SJCRH30 (cell line): ENCODE measurements at regions not wholly inside any gene's neighbourhood (a gene's known extent, or its start where the extent isn't known, plus 50 kb on each side); places are given as distances from the start of the nearest gene placed in this dataset.

Experiments used
- DNase-seq, 2 experiments: peaks; one replicate each; pipeline ENCODE4 v3.0.0-alpha.2; 2015 to 2020
- H3K27ac ChIP-seq: fragments of 250-450 bp; sonication (Bioruptor Pico); 2 replicates; pipeline ENCODE4 v1.5.1; 2020; ENCODE audit warnings: mild to moderate bottlenecking, moderate library complexity
- H3K27me3 ChIP-seq: fragments of 250-450 bp; sonication (Bioruptor Pico); 2 replicates; pipeline ENCODE4 v1.5.1; 2020; ENCODE audit warnings: mild to moderate bottlenecking, moderate library complexity
- H3K36me3 ChIP-seq: fragments of 250-450 bp; sonication (Bioruptor Pico); 2 replicates; pipeline ENCODE4 v1.5.1; 2020; ENCODE audit warnings: mild to moderate bottlenecking, moderate library complexity
- H3K4me1 ChIP-seq: fragments of 250-450 bp; sonication (Bioruptor Pico); 2 replicates; pipeline ENCODE4 v1.5.1; 2020; ENCODE audit warnings: mild to moderate bottlenecking, moderate library complexity
- H3K4me3 ChIP-seq: fragments of 250-450 bp; sonication (Bioruptor Pico); 2 replicates; pipeline ENCODE4 v1.5.1; 2020; ENCODE audit warnings: mild to moderate bottlenecking, moderate library complexity
- H3K9me3 ChIP-seq: fragments of 250-450 bp; sonication (Bioruptor Pico); replicated peaks from 2 replicates; pipeline ENCODE4 v1.5.1; 2020; ENCODE audit warnings: mild to moderate bottlenecking, moderate library complexity

- H3K27ac ChIP-seq, result no peak overlapping the region
Observed at GRCh38 chr11:97223647-97224046, 833.8 kb downstream of the JRKL start.

GRCh38 chr11:97224396-97224795, 834.6 kb downstream of the JRKL start:
- H3K36me3 ChIP-seq, result no peaks in the 10 kb centered on the region

More at GRCh38 chr11:97223647-97224046, 833.8 kb downstream of the JRKL start:
- Histone ChIP-seq H3K9me3 (no peaks in the 10 kb centered on the region), H3K4me1 (no peaks in the 10 kb centered on the region), H3K36me3 (no peaks in the 10 kb centered on the region), H3K27me3 (no peaks in the 10 kb centered on the region), H3K4me3 (no peak overlapping the region)
- no peak for DNase-seq

GRCh38 chr11:97225794-97226193, 836.0 kb downstream of the JRKL start:
- H3K4me1 ChIP-seq, result no peaks in the 10 kb centered on the region

More at GRCh38 chr11:97224396-97224795, 834.6 kb downstream of the JRKL start:
- Histone ChIP-seq H3K4me3 (no peak overlapping the region), H3K9me3 (no peaks in the 10 kb centered on the region), H3K27me3 (no peaks in the 10 kb centered on the region), H3K27ac (no peak overlapping the region), H3K4me1 (no peaks in the 10 kb centered on the region)
- no peak for DNase-seq

DNA sequence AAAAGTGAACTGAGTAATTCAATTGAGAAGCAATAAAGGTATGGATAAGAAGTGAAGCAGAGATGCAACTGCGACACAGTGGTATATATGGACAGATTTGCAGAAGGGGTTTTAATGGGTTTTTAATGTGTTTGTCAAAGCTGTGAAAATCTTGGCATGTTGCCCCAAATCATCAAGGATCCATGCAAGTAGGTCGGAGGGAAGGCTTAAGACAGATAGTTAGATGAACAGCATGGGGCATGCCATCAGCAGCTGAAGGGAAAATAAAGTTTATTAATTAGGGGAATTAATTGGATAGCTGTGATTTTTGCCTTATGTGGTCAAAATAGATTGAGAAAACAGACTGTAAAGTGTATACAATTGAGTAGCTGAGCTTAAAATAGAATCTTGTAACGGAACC, 840.1 kb downstream of the JRKL start:
- no peaks in the 10 kb centered on the region for H3K9me3 ChIP-seq
- DNase-seq, result no peak
- no peaks in the 10 kb centered on the region for H3K4me1 ChIP-seq
- H3K27ac ChIP-seq, result no peak overlapping the region
- no peaks in the 10 kb centered on the region for H3K27me3 ChIP-seq
- no peak overlapping the region for H3K4me3 ChIP-seq
- no peaks in the 10 kb centered on the region for H3K36me3 ChIP-seq

More at GRCh38 chr11:97225794-97226193, 836.0 kb downstream of the JRKL start:
- Histone ChIP-seq H3K4me3 (no peak overlapping the region), H3K36me3 (no peaks in the 10 kb centered on the region), H3K27me3 (no peaks in the 10 kb centered on the region), H3K27ac (no peak overlapping the region), H3K9me3 (no peaks in the 10 kb centered on the region)
- DNase-seq, result no peak

DNA sequence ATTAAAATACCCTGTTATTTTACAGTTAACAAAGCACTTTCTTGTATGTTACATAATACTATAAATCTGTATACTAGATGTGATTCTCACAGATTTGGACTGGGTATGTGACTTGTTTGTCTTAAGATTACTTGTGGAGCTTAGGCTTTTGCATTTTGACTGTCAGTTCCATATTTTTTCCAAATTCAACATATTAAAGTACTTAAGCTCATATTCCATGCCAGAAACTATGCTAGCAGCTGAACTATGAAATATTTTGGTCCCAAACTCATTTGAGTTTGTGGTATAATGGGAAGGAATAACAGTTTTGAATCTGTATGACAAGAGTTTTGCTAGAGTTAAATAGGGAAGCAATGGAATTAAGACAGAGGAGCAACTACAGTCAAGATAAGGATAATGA, 841.4 kb downstream of the JRKL start:
- no peaks in the 10 kb centered on the region for H3K4me1 ChIP-seq
- H3K9me3 ChIP-seq, result no peaks in the 10 kb centered on the region
- H3K4me3 ChIP-seq, result no peak overlapping the region
- H3K27ac ChIP-seq, result no peak overlapping the region
- H3K36me3 ChIP-seq, result no peaks in the 10 kb centered on the region
- no peak for DNase-seq
- H3K27me3 ChIP-seq, result no peaks in the 10 kb centered on the region

DNA sequence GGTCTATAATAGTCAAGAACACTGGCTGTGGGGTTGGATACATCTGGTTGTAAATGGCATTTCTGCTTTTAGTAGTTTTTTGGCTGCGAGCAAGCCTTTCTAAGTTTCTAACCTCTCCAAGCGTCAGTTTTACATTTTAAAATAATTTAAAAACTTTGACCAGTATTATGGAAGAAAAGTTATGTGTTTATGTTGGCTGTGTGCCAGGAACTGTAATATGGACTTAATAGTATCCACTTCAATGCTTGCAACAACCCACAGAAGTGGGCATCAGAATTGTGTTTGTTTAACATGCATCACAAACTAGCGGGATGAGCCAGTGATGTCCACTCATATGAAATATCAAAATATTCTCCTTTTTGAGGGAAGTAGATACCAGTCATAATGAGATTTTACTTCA, 844.2 kb downstream of the JRKL start:
- DNase-seq, result no peak
- Histone ChIP-seq H3K4me1 (no peaks in the 10 kb centered on the region), H3K9me3 (no peaks in the 10 kb centered on the region), H3K4me3 (no peak overlapping the region), H3K36me3 (no peaks in the 10 kb centered on the region), H3K27ac (no peak overlapping the region), H3K27me3 (no peaks in the 10 kb centered on the region)

- DNase-seq, result no peak
- Histone ChIP-seq H3K36me3 (no peaks in the 10 kb centered on the region), H3K9me3 (no peaks in the 10 kb centered on the region), H3K4me1 (no peaks in the 10 kb centered on the region), H3K27ac (no peak overlapping the region), H3K27me3 (no peaks in the 10 kb centered on the region), H3K4me3 (no peak overlapping the region)
Observed at GRCh38 chr11:97237151-97237550, 847.3 kb downstream of the JRKL start.

DNA sequence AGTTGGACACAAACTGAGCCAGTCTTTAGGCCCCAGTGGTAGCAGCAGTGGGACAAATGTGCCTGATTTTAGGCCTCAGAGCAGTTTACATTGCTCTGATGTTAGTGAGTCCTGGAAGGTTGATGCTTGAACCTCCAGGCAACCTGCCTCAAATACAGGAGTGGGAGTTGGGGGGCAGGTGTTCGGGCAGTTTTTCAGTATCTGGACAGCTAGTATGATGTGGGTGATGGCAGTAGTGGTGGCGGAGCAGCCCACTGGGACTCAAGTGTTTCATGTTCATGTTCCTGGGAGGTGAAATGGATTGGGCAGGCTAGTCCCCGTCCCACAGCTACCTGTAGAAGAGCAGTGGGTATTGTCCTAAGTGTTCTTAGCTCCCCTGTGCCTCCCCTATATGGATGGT, 857.8 kb downstream of the JRKL start:
- Histone ChIP-seq H3K36me3 (no peaks in the 10 kb centered on the region), H3K4me1 (no peaks in the 10 kb centered on the region), H3K27me3 (no peaks in the 10 kb centered on the region)

DNA sequence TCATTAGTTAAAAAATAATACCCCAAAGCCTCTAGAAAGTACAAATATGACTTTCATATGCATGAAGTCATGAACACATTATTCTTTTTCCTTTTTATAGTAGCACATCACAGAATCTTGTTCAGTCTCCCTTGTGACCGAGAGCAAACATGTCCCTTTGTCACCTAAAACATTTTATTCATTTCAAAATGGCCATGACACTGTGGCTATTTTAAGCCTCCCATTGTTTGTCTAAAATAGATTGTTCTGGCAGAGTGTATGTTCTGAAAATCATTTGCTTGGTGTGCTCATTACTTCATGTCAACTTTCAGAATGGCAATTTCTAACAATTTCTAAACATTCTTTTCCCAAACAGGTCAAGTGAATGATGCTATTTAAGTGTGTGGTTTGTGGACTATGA, 865.0 kb downstream of the JRKL start:
- H3K27me3 ChIP-seq, result no peaks in the 10 kb centered on the region
- H3K36me3 ChIP-seq, result no peaks in the 10 kb centered on the region
- no peaks in the 10 kb centered on the region for H3K4me1 ChIP-seq
- no peaks in the 10 kb centered on the region for H3K9me3 ChIP-seq
- DNase-seq, result no peak
- H3K27ac ChIP-seq, result no peak overlapping the region
- H3K4me3 ChIP-seq, result no peak overlapping the region

More for the DNA sequence above, 857.8 kb downstream of the JRKL start:
- Histone ChIP-seq H3K9me3 (no peaks in the 10 kb centered on the region), H3K4me3 (no peak overlapping the region), H3K27ac (no peak overlapping the region)
- no peak for DNase-seq

DNA sequence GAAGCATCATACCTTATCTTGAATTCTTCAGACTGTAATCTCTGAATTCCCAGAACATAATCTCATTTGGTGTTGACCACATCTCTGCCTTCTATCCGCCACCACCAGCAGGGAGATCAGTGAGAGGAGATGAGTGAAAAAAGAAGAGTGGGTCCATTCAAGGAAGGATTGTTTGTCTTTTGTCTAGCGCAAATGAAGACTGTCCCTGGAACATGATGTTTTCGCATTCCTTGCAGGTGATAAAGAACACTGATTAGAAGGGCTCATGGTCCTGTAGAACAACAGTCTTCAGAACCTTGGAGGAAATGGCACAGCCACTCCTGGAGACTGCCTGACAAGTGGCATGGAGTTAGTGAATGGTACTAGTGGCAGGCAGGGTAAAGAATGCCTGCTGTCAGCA, 869.6 kb downstream of the JRKL start:
- DNase-seq, result no peak
- H3K9me3 ChIP-seq, result no peaks in the 10 kb centered on the region

DNA sequence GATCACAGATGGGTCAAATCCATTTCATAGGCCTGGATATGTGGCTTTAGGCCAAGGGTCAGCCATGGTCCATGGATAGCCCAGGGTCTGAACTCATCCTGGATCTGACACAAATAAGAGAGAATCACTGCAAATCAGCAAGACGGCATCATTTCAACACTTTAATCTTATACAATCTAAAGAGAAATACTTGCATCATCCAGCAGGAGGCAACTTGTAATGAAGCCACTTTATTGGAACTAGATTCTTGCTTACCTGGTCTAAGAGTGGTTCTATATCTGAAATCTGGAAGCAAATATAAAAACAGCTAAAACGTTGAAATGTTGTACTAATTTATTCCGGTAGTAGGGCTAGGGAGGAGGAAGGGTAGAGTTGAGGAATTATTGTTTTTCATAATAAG, 870.1 kb downstream of the JRKL start:
- H3K36me3 ChIP-seq, result no peaks in the 10 kb centered on the region
- H3K27me3 ChIP-seq, result no peaks in the 10 kb centered on the region
- DNase-seq, result no peak
- H3K4me3 ChIP-seq, result no peak overlapping the region
- H3K9me3 ChIP-seq, result no peaks in the 10 kb centered on the region
- no peaks in the 10 kb centered on the region for H3K4me1 ChIP-seq
- H3K27ac ChIP-seq, result no peak overlapping the region

More for the DNA sequence above, 869.6 kb downstream of the JRKL start:
- Histone ChIP-seq H3K36me3 (no peaks in the 10 kb centered on the region), H3K27ac (no peak overlapping the region), H3K27me3 (no peaks in the 10 kb centered on the region), H3K4me1 (no peaks in the 10 kb centered on the region), H3K4me3 (no peak overlapping the region)

DNA sequence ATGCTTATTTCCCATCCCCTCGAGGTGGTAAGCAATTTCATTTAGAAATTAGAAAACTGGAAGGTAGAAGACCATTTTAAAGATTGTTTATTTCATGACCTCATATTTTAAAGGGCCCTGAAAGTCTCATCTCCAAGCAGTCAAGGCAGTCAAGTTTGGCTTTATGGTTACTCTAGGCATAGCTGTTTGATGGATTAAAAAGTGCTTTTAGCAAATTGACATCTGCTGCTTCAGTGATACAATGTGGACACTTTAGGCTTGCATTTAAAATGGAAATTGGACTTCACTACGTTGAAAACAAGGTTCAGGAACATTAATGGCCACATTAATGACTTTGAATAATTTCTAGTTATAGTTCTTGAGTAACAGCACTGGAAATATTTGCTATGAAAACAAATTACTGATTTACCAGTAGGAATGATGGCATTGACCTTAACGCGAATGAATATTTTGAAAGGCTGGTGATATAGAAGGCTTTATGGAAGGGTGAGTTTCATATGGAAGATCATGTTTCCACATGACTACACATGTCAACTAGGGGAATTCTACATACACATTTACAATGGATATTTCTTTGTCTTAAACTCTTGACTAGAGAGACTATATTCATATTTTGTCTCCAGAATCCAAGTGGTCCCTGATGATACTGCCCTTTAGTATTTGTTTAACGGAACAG, 873.5 kb downstream of the JRKL start:
- Histone ChIP-seq H3K4me3 (no peak overlapping the region), H3K36me3 (no peaks in the 10 kb centered on the region), H3K27ac (no peak overlapping the region), H3K9me3 (no peaks in the 10 kb centered on the region), H3K27me3 (no peaks in the 10 kb centered on the region), H3K4me1 (no peaks in the 10 kb centered on the region)
- no peak for DNase-seq

- H3K27me3 ChIP-seq, result no peaks in the 10 kb centered on the region
- H3K4me3 ChIP-seq, result no peak overlapping the region
- H3K9me3 ChIP-seq, result no peaks in the 10 kb centered on the region
- H3K36me3 ChIP-seq, result no peaks in the 10 kb centered on the region
- DNase-seq, result peak in 1 of 2 experiments; percentile 10
- no peak overlapping the region for H3K27ac ChIP-seq
- H3K4me1 ChIP-seq, result no peaks in the 10 kb centered on the region
Observed at GRCh38 chr11:97269527-97269926, 879.7 kb downstream of the JRKL start.

GRCh38 chr11:97279341-97279740, 889.5 kb downstream of the JRKL start:
- Histone ChIP-seq H3K4me1 (no peaks in the 10 kb centered on the region), H3K36me3 (no peaks in the 10 kb centered on the region), H3K4me3 (no peak overlapping the region), H3K27me3 (no peaks in the 10 kb centered on the region), H3K9me3 (no peaks in the 10 kb centered on the region), H3K27ac (no peak overlapping the region)
- DNase-seq, result no peak

- Histone ChIP-seq H3K9me3 (no peaks in the 10 kb centered on the region), H3K4me3 (no peak overlapping the region), H3K36me3 (no peaks in the 10 kb centered on the region), H3K4me1 (no peaks in the 10 kb centered on the region), H3K27me3 (no peaks in the 10 kb centered on the region), H3K27ac (no peak overlapping the region)
- DNase-seq, result no peak
Observed at GRCh38 chr11:97280347-97280746, 890.5 kb downstream of the JRKL start.

DNA sequence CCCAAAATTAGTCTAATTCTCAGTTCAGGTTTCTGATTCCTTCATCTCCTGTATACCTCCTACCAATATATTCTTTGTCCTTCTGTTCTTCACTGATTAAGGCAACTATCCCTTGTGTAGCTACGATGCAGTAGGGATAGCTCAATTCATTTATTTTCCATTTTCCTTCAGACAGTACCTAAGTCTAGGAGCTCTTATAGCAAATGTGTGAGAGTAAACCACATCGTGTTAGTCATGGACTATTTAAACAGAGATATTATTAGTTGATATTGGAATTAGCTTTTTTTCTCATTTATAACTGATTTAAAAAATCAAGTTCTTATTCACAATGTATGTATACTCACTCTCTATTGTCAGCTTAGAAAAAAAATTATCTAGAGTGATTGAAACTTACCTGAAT, 900.0 kb downstream of the JRKL start:
- DNase-seq, result no peak
- Histone ChIP-seq H3K4me3 (no peak overlapping the region), H3K9me3 (no peaks in the 10 kb centered on the region), H3K27me3 (no peaks in the 10 kb centered on the region), H3K27ac (no peak overlapping the region), H3K36me3 (no peaks in the 10 kb centered on the region), H3K4me1 (no peaks in the 10 kb centered on the region)
